GM19397 (cell line): ENCODE measurements at regions not wholly inside any gene's neighbourhood (a gene's known extent, or its start where the extent isn't known, plus 50 kb on each side); places are given as distances from the start of the nearest gene placed in this dataset.

ENCODE experiments used
- ATAC-seq: cut with Tn5 transposase; IDR thresholded peaks from one replicate; pipeline ENCODE4 v1.9.1; 2021; ENCODE audit warnings: mild to moderate bottlenecking, moderate library complexity; ENCODE audit not compliant: unreplicated experiment

GRCh38 chr11:105553025-105553424 is 56.8 kb upstream of the GRIA4 start:
- no peak for ATAC-seq

GRCh38 chr11:105548359-105548758 is 61.5 kb upstream of the GRIA4 start:
- no peak for ATAC-seq

- ATAC-seq = no peak
These were observed 71.3 kb upstream of the GRIA4 start for GRCh38 chr11:105538588-105538987.

GRCh38 chr11:105537531-105537930 is 72.3 kb upstream of the GRIA4 start:
- ATAC-seq = no peak

GRCh38 chr11:105524286-105524685 is 85.6 kb upstream of the GRIA4 start:
- ATAC-seq = no peak

- no peak for ATAC-seq
These were observed 89.0 kb upstream of the GRIA4 start for GRCh38 chr11:105520706-105521345.

GRCh38 chr11:105507496-105508254 is 102.2 kb upstream of the GRIA4 start:
- ATAC-seq = no peak

GRCh38 chr11:105492010-105492409 is 117.9 kb upstream of the GRIA4 start:
- ATAC-seq = no peak

- ATAC-seq = no peak
These were observed 118.5 kb upstream of the GRIA4 start for GRCh38 chr11:105491394-105491793.

- no peak for ATAC-seq
These were observed 119.5 kb upstream of the GRIA4 start for GRCh38 chr11:105490333-105490732.

- no peak for ATAC-seq
These were observed 120.4 kb upstream of the GRIA4 start for GRCh38 chr11:105489446-105489845.

GRCh38 chr11:105486929-105487328 is 122.9 kb upstream of the GRIA4 start:
- ATAC-seq = no peak

GRCh38 chr11:105469931-105470330 is 139.9 kb upstream of the GRIA4 start:
- no peak for ATAC-seq

- no peak for ATAC-seq
These were observed 141.7 kb upstream of the GRIA4 start for GRCh38 chr11:105468154-105468553.

- no peak for ATAC-seq
These were observed 143.2 kb upstream of the GRIA4 start for GRCh38 chr11:105466582-105467228.

- ATAC-seq = no peak
These were observed 151.8 kb upstream of the GRIA4 start for GRCh38 chr11:105458071-105458470.

- peak; percentile 60 for ATAC-seq
These were observed 152.9 kb upstream of the GRIA4 start for GRCh38 chr11:105456950-105457349.

GRCh38 chr11:105449100-105449734 is 160.7 kb upstream of the GRIA4 start:
- no peak for ATAC-seq

GRCh38 chr11:105448703-105449079 is 161.2 kb upstream of the GRIA4 start:
- ATAC-seq = no peak

- no peak for ATAC-seq
These were observed 161.8 kb upstream of the GRIA4 start for GRCh38 chr11:105447936-105448702.

GRCh38 chr11:105443623-105444022 is 166.2 kb upstream of the GRIA4 start:
- ATAC-seq = no peak
